ENCODE measurements at regions not wholly inside any gene's neighbourhood (a gene's known extent, or its start where the extent isn't known, plus 50 kb on each side); places are given as distances from the start of the nearest gene placed in this dataset.

GRCh38 chr14:98163873-98164272 lies 1108.1 kb downstream of the BCL11B start:
- TF ChIP-seq POLR2A (IDR thresholded peaks at IDR 0.05; ENCODE audit: low read depth, low read length) (no peak), POLR2AphosphoS5 (IDR thresholded peaks at IDR 0.05; ENCODE audit: insufficient read depth, low read depth, low read length) (no peak), CTCF (IDR thresholded peaks at IDR 0.05; ENCODE audit: extremely low read depth in 1 of 2, insufficient read depth in 1 of 2, low read depth in 1 of 2, low read length in 2 of 2) (no peak), MAX (IDR thresholded peaks at IDR 0.05; ENCODE audit: insufficient read depth, insufficient read length) (no peak), EZH2 (IDR thresholded peaks at IDR 0.05; ENCODE audit: borderline replicate concordance, low read depth, low read length, severe bottlenecking) (no peak), FOS (IDR thresholded peaks at IDR 0.05; ENCODE audit: borderline replicate concordance, insufficient read depth, low read length) (no peak), JUN (IDR thresholded peaks at IDR 0.05; ENCODE audit: borderline replicate concordance, insufficient read depth, insufficient read length, low read depth) (no peak), GATA2 (IDR thresholded peaks at IDR 0.05; ENCODE audit: insufficient read depth, insufficient read length, low read depth, low read length) (no peak), MYC (IDR thresholded peaks at IDR 0.05; ENCODE audit: low read depth, low read length) (no peak)
